NCI-H2196 (cell line): ENCODE measurements at regions not wholly inside any gene's neighbourhood (a gene's known extent, or its start where the extent isn't known, plus 50 kb on each side); places are given as distances from the start of the nearest gene placed in this dataset.
A peak's percentile ranks its signal among the peaks of the same experiment; 100 is the strongest.

Source experiments
- DNase-seq: peaks from one replicate; lab custom pipeline; 2025; ENCODE audit not compliant: unreplicated experiment; lab: John Stamatoyannopoulos, UW

DNA sequence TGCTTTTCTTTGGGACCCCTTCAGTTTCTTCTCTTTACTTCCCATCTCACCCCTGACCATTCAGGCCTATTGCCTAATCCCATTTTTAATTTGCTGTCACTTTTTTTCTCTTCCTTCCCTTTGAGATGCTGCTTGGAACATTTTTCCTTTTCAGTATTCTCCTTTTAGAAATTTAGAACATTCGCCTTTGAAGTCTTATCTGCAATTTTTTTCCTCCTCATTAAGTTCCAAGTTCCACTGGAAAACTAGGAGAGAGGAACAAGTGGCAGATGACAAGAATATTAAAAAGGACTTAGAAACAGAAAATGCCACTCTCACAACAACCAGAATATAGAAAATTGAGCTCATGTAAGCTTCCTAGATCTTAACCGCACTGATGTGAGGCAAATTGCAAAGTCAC lies 126.6 kb downstream of the PSMG1 start:
- no peak for DNase-seq

DNA sequence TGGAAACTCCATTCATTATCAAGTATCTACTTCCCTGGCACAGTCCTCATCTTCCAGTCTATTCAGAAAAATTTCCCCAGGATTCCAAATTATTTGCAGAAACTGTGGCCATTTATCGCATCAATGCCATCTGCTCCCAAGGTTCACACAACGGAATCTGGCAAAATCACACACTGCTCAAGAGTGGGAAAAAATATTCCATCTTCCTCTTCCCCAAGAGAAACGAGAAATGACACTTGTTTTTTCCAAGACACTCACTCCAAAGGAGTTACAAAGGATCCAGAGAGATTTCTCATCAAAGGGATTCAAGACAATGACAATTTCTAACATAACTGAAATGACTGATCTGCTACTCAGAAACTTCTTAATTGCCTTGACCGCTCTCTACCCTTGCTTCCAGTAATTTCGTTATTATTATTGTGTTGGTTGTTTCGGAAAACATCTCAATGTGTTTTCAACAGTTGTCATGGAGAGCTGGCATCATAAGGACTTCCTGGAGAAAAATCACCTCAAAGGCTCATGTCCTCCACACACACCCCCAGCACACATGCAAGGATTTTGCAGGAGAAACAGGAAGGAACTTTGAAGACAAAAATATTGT lies 128.0 kb downstream of the PSMG1 start:
- no peak for DNase-seq

DNA sequence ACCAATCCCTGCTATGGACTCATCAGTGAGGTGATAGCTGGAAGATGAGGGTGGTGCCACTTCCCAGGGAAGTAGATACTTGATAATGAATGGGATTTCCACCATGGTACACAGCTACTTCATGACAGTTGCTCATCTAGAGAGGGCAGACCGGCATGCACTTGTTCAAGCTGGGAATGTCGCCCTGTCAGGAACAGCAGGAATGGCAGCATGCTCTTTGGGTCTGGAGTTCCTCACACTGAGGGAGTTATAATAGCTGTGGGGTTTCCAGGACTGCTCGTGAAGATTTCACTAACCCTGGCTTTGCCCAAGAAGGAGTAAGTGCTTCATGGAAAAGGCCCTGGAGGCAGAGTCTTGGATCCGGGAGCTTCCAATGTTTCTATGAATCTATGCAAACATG lies 129.2 kb downstream of the PSMG1 start:
- no peak for DNase-seq

DNA sequence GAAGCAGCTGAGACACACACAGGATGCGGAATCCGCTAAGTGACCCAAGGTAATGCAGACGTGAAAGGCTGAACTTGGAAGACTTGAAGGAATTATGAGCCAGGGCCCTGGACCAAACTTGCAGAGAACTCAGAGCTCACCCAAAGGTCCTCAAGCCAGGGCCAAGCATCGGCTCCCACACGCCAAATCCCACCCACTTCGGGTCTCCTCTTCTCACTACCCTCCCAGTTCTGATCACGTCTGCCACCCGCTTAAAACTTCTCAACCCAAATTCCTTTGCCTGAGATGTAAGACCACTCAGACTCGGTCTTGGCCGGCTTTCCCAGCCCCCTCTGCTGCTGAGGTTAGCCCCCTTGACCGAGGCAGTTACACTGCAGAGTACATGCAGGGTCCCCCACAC lies 130.1 kb downstream of the PSMG1 start:
- no peak for DNase-seq

DNA sequence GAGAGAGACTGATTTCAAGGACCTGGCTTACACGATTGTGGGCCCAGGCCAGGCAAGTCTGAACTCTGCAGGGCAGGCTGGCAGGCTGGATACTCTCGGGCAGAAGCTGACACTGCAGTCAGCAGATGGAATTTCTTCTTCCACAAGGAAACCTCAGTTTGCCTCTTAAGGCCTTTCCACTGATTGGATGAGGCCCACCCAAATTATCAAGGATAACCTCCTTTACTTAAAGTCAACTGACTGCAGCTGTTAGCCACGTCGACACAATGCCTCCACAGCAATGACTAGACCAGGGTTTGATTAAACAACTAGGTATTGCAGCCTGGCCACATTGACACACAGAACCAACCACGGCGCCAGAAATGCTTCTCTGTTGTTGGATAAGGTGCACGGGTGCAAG lies 130.5 kb downstream of the PSMG1 start:
- no peak for DNase-seq

DNA sequence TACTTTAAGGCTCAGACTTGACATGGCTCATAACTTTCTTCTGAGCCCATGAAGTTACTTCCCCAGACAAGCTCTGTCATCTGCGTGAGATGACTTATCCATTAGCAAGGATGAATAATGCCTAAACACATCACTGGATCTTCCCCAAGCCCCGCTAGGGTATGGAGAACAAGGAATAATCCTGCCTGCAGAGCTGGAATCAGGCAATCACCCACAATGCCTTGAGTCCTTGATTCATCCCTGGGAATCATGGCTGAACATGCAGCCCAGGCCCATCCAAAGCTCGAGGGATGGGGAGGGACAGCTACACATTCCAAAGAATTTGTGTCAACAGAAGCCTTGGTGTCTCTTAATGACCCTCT lies 131.7 kb downstream of the PSMG1 start:
- DNase-seq: no peak

DNA sequence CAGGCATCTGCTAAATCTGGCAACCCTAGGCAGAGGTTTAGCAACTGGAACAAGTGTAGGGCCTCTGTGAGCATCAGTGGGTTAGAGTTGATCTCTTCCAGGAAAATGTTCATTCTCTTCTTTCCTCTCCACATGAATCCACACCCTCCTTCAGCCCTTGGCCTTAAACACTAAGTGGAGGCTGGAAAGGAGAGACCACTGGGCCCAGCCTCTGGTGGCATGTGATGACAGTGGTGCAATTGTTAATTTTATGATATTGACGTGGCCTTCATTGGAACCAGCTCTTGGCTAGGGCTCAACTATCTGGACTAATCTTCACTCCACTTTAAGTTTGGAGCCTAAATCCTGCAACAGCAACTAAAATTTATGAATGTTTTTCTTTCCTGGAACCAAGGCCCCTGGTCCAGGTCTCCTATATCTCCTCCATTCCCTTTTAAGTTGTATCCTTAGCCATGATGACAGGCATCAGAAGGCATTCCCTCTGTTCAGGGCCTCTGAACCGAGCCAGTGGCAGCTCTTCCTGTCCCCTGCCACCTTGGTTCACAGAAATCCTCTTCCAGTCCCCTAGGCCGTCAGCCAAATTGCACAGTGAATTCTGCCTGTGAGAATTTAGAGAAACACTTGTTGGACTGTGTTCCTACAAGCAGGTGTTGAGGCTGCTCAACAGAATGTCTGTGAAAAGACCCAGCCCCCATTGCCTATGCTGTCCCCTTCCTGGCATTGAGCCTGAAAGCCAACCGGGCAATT lies 132.2 kb downstream of the PSMG1 start:
- DNase-seq: no peak

DNA sequence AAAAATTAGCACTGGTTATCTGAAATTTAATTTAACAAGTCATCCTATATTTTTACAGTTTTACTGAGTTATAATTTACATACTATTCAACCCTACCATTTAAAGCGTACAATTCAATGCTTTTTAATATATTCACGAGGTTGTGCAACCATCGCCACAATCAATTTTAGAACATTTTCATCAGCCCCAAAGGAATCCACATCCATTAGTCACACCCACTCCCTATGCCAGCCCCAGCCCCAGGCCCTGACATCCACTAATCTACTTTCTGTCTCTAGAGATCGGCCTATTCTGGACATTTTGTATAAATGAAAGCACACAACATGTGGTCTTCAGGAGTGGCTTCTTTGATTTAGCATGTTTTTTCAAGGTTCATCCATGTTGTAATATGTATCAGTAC lies 134.7 kb downstream of the PSMG1 start:
- DNase-seq: no peak

DNA sequence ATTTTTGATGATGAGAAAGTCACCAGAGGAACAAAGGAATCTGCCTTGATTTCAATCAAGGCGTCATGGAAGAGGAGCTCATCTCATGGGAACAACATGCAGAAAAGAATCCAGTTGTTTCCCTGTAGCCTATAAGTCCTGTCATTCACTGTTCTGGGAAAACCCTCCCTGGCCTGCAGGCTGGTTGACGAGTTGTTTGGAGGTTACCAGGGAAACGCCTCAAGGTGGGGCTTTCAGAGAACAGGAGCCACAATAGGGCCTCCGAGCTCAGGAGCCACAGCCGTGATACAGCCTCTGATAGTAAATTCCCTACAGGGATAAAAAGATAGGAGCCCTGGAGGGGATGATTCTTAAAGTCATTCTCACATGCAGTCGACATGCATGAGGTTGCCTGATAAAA lies 135.2 kb downstream of the PSMG1 start:
- DNase-seq: peak; percentile 27

DNA sequence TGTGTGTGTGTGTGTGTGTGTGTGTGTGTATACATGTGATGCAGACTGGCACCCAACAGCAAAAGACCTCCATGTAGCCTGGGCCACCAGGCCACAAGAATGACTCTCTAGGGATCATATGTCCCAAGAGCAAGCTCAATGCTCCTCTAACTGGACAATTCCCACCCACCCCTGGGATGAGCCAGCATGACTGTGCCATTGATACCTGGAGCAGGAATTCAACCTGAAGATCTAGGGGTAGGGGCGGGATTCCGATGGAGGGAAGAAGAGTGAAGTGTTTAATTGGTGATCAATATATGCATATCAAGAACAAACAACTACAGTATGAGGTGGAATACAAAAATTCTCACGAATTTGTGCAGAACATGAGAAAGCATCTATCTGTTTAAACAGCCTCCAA lies 136.2 kb downstream of the PSMG1 start:
- no peak for DNase-seq

DNA sequence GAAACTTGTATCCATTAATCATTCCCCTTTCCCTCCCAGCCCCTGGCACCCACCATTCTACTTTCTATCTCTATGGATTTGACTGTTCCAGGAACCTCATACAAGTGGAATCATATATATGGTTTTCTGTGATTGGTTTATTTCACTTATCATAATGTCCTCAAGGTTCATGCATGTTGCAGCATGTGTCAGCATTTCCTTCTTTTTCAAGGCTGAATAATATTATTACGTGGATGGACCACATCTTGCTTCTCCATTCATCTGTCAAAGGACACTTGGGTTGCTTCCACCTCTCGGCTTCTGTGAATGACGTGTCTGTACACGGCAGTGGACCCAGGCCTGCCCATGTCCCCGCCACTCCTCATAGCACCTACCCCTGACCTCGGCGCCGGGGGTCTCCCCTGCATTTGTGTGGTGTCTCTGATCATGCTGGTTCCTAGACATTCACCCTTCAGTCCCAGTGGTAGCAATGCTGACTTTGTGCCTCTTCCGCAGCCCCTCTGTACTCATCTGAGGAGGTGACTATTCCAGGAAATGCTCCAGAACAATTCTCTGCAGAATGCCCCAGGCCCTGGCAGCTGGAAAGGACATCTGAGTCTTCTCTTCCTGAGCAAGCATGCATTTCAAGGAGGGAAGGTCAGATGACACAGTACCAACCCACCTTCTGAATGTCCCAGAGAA lies 136.9 kb downstream of the PSMG1 start:
- DNase-seq: no peak

DNA sequence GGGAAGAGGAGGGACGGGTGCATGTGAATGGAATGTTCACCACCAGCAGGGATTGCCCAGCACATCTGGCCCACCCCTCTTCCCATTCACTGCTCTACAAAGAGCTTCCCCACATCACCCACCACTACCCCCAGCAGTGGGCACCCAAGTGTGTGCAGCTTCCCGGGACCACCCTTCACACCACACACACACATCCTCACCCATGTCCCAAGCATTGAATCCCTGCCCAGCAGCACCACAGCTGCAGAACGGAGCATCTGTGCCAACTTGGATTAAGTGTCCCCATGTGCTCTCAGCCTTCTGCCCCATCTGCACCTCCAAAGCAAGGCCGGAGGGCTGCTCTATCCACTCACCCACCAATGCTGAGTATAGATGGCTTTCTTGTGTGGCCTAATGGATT lies 141.4 kb downstream of the PSMG1 start:
- DNase-seq: no peak

DNA sequence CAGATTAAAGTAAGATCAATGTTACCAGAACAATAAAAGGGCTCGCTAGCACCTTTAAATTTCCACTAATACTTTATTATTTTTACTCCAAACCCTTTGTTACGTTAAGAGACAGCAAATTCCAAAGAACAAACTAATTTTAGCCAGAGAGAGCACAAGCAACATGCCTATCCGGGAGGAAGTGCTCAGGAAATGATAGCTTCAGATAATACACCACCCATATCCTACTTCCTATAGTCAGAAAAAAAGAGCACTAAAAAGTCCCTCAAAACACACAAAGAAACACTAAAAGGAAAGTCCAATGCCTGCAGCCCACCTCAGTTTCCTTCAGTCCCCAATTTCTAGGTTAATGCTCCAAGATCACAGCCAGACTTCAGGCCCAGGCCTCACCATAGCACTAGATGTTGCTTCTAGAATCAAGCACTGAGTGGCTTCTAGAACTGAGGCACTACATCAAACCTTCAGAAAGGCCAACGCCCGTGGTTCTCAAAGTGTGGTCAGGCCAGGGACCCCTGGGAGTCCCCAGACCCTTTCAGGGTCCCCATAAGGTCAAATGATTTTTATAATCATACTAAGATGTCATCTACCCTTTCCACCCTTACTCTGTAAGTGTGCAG lies 142.6 kb downstream of the PSMG1 start:
- DNase-seq: no peak

DNA sequence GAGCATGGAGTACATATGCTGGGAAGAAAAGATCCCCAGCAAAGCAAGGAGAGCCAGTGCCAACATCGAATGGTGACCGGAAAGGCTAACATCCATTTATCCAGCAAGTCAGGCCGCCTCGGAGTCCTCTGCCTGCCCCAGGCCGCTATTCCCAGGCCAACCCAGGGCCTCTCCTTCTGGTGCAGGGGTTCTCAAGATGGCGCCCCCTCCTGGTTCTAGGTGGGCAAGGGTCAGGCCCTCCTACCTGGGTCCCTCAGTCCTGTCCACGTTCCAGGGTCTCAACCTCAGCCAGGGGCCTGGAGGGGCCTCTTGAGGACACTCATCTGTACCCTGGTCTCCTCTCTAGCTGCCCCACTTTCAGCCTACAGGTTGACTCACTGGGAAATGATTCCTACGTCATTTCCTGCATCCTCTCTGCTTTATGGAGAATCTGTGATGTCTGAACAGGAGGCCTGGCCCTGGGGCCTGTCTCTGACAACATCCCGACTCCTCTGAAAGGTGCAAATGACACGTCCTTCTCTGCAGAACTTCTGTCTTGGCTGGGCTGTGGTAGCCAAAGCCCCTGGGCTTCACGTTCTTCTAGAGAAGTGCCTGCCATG lies 145.3 kb downstream of the PSMG1 start:
- DNase-seq: no peak

DNA sequence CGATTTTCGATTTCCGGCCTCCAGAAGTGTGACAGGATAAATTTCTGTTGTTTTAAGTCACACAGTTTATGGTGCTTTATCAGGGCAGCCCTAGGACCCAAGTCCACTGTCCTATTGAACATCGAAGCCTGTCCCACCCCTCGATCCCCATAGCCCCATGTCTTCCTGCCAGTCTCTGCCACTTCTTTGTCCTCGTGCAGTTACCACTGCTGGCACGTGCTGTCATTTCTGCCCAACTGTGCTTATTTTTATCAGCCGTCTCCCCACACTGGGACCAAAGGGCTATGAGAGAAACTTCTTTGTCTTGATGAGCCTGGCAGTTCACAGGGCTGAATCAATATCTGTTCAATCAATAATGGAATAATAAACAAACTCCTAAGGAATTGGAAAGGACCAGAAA lies 146.7 kb downstream of the PSMG1 start:
- DNase-seq: no peak

DNA sequence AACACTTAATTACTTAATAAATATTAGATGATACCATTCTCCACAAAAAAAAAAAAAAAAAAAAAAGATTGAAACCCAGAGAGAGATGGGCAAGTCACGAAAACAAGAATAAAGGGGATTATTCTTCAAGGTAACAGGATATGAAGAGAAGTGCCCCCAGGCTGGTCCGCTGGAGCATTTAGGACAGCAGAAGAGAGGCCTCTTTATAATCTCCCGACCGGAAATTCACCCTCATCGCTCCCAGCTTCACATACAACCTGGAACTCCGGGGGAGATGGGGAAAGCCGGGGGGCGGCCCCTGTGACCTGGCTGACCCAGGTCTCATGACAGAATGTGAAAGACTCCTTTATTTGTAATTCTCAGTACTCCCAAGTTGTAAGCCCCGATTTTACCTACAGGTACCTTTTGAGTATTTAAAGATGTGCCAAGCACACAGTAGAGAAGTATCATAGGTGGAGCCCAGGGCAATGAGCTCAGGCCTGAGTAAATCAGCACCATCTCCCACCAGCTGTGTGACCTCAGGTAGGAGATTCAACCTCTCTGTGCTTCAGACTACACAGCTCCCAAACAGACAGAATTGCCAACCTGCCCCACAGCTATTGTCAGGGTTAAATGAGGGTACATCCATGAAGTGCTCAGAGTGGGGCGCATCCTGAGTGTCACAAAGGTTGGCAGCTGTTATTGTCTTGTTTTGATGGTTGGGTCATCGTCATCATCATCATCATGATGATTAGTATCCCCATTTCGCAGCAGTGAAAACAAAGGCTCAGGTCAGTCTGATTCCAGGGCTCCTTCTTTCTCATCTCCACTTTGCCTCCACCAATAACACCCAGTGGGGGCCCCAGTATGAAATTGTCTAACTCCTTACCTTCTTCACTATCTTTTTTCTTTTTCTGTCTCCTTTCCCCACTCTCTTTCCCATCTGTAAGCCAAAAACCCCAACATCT lies 148.4 kb downstream of the PSMG1 start:
- no peak for DNase-seq

DNA sequence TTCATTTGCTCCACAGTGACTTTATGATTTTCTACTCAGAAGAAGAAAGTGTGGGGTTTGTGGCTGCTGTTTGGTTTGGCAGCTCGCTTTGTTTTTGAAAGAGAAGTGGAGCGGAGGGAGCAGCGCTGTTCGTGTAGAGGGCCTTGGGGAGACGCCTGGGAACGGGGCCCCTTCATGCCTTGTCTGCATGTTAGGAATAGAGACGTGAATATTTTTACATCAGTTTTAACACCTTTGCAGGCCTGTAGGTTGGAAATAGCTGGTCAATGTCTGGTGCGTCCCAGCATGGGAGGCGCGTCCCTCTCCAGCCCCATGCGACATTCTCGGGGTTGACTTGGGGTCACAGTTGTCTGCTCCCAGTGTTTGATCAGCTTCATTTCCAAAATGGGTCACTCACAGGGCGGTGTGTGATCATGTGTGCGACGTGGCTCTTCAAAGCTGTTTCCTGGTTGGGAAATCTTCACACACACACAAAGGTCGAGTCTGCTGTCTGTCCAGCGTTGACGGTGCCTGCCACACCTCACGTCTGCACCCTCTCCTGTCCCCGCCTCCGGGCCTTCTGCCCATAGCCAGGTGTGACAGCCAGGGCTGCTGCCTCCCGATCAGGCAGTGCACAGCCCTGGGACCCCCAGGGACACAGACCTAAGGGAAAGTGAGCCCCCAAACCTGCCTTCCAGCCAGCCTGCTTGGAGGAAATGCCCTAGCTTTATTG lies 149.2 kb downstream of the PSMG1 start:
- DNase-seq: peak; percentile 50

DNA sequence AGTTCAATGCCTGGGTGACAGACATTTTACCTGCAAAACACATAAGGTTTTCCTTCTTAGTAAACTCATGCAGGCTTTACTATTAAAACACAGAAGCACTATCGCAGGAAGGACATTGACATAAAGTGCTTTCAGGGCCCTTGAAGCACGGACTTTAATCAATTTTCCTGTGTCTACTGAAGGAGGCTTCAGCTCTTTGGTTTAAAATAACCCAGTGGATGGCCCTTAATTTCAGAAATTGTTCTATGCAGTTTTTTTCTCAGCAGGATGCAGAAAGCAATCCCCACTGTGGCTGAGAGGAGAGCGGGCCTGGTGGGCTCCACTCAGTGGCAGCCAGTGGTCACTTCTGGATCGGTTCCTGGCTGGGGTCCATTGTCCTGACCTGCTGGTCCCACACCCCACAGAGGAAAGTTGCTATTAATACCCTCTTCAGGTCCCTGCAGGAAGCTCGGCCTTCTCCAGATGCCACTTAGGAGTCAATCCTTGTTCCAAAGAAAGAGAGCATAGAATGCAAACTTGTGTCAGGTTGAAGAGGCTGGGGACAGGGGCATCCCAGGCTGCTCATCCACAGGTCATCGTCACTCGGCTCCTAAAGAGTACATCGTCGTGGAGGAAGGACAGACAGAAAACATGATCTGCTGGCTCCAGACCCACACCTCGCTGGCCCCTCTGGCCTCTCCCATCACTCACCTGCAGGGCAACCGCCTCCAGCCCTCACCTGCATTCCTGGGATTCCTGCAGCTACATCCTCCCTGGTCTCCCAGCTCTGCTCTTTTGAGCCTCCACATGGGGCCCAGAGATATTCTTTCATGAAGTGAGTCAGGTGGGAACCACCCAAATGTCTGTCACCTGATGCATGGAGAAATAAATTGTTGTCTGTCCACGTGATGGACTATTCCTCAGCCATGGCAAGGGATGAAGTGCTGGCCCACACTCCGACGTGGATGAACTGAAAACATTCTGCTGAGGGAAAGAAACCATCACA lies 153.1 kb downstream of the PSMG1 start:
- no peak for DNase-seq
